ENCODE measurements at regions not wholly inside any gene's neighbourhood (a gene's known extent, or its start where the extent isn't known, plus 50 kb on each side); places are given as distances from the start of the nearest gene placed in this dataset.

DNA sequence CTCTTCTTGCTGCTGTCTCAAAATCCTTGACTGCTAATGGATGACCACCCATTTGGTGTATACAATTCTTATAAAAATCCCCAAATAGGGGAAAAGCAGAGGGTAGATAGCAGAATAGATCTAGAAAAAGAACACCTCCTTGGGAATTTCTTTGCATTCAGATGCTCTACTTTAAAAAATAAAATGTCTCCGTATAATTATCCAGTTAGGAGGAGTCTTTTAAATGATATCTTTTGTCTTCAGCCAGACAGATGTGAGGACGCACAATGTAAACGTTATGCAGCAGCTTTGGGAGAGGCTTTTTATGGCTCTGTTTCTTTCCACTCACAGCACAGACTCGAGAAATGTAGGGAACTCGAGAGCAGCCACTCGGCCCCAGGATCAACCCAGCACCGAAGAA, 300.2 kb downstream of the IRF8 start:
- DNase-seq (ENCODE audit: low spot score), result no peak

- DNase-seq (ENCODE audit: low spot score), result no peak
These were observed 301.1 kb downstream of the IRF8 start for GRCh38 chr16:86199871-86200695.

- no peak for DNase-seq (ENCODE audit: low spot score)
These were observed 301.8 kb downstream of the IRF8 start for GRCh38 chr16:86200722-86201121.

- DNase-seq (ENCODE audit: low spot score), result no peak
These were observed 302.8 kb downstream of the IRF8 start for GRCh38 chr16:86201746-86202145.

- no peak for DNase-seq (ENCODE audit: low spot score)
These were observed 303.3 kb downstream of the IRF8 start for GRCh38 chr16:86202267-86202666.

- no peak for DNase-seq (ENCODE audit: low spot score)
These were observed 303.9 kb downstream of the IRF8 start for GRCh38 chr16:86202760-86203426.

GRCh38 chr16:86203557-86204275, 304.8 kb downstream of the IRF8 start:
- no peak for DNase-seq (ENCODE audit: low spot score)

DNA sequence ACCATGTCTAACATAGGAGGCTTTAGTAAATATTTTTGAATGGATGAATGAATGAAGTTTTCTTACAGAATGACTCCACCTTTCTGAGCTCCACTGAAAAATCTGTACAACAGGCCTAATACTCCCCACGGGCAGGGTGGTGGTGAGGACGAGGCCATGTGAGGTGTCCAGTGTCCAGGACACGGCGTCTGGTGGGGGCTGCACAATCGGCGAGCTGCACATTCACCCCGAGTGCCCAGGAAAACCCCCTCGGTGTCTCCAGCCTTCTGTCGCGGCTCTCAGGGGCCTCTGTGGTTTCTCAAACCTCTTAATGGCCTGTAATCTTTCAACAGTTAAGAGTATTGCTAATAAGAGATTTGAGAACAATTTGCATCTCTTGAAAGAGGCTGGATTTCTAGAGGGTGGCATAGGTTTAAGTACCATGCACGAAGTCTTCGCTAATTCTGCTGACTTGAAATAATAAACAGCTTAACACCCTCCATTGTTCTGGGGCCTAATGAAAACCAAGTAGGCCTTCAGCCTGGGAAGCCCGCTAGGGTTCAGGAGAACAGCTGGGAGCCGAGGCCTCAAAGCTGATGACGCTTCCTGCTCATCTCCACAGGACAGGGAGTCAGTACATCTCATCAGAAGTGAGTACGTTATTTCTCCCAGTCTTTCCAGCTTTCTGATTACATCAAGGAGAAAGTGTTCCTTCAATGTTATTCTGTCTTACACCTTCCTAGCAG, 304.6 kb upstream of the FOXF1 start:
- no peak for DNase-seq (ENCODE audit: low spot score)

GRCh38 chr16:86207350-86207749, 303.0 kb upstream of the FOXF1 start:
- no peak for DNase-seq (ENCODE audit: low spot score)

DNA sequence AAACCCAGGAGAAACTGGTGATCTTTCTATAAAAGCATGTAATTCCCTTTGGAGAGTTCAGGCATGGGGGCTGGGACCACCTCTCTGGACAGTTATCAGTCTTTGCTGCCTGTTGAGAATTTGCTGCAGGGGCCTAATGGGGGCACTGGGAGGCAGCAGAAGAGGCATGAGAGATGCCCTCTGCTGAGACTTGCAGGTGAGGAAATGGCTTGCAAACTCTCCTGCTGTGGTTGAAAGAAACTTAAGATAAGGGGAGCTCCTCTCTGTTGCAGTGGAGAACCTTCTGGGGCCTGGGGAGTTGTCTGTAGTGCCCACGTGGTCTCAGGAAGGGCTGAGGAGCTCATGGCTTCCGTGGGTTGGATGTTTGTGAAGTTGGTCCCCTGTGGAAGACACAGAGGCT, 301.1 kb upstream of the FOXF1 start:
- no peak for DNase-seq (ENCODE audit: low spot score)

- DNase-seq (ENCODE audit: low spot score), result no peak
These were observed 299.7 kb upstream of the FOXF1 start for GRCh38 chr16:86210403-86211193.

GRCh38 chr16:86211265-86211664, 299.1 kb upstream of the FOXF1 start:
- no peak for DNase-seq (ENCODE audit: low spot score)

- DNase-seq (ENCODE audit: low spot score), result no peak
These were observed 298.5 kb upstream of the FOXF1 start for GRCh38 chr16:86211800-86212199.

DNA sequence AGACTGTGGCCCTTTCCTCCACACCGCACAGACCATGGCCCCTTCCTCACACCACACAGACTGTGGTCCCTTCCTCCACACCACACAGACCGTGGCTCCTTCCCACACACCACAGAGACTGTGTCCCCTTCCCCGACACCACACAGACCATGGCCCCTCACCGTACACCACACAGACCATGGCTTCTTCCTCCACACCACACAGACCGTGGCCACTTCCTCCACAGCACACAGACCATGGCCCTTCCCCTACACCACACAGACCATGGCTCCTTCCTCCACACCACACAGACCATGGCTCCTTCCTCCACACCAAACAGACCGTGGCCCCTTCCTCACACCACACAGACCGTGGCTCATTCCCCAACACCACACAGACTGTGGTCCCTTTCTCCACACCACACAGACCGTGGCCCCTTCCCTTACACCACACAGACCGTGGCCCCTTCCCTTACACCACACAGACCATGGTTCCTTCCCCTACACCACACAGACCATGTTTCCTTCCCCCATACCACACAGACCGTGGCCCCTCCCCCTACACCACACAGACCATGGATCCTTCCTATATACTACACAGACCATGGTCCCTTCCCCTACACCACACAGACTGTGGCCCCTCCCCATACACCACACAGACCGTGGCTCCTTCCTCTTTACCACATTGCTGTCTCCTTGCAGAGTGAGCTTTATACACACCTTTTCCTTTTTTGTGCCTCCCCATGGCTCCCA, 297.5 kb upstream of the FOXF1 start:
- DNase-seq (ENCODE audit: low spot score), result no peak

GRCh38 chr16:86213437-86214205, 296.7 kb upstream of the FOXF1 start:
- no peak for DNase-seq (ENCODE audit: low spot score)

GRCh38 chr16:86214326-86215232, 295.7 kb upstream of the FOXF1 start:
- no peak for DNase-seq (ENCODE audit: low spot score)

DNA sequence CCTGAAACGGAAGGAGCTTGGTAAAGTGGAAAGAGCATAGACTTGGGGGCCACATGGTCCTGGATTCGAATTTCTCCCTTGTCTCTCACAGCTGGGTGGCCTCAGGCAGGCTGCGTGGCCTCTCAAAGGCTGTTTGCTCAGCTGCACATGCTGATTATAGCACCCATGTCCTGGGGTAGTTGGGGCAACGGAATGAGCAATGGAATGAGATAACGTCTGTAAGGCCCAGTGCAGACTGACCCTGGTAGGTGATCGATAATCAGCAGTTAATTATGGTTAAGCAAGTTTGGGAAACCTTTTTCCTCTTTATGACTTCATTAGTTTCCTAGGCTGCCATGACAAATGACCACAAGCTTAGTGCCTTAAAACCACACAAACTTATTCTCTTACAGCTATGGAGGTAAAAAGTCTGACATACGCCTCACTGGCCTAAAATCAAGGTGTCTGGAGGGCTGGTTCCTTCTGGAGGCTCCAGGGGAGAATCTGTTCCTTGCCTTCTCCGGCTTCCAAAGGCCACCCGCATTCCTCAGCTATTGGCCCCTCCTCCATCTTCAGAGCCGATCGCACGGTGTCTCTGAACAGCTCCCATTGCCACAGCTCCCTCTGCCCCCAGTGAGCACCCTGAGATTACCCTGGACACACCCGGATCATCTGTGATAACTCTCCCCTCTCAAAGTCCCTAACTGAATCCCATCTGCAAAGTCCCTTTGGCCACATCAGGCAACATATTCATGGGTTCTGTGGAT, 294.9 kb upstream of the FOXF1 start:
- no peak for DNase-seq (ENCODE audit: low spot score)

- no peak for DNase-seq (ENCODE audit: low spot score)
These were observed 294.2 kb upstream of the FOXF1 start for GRCh38 chr16:86215979-86216585.
